GM21381 (cell line): ENCODE measurements at regions not wholly inside any gene's neighbourhood (a gene's known extent, or its start where the extent isn't known, plus 50 kb on each side); places are given as distances from the start of the nearest gene placed in this dataset.
"Not testable (repeated sequence)": the region's sequence is repeated elsewhere in the genome, so short reads cannot be mapped to it uniquely, and the experiment has no call there.

Experiments
- ATAC-seq: cut with Tn5 transposase; IDR thresholded peaks from one replicate; pipeline ENCODE4 v1.9.1; 2021; ENCODE audit warnings: mild to moderate bottlenecking, moderate library complexity; ENCODE audit not compliant: unreplicated experiment

- no peak for ATAC-seq
Observed at GRCh38 chr2:145757503-145758246, 1237.8 kb upstream of the ZEB2 start.

GRCh38 chr2:145755019-145755837 lies 1235.3 kb upstream of the ZEB2 start:
- no peak for ATAC-seq

- no peak for ATAC-seq
Observed at GRCh38 chr2:145753966-145754365, 1234.0 kb upstream of the ZEB2 start.

GRCh38 chr2:145753041-145753608 lies 1233.2 kb upstream of the ZEB2 start:
- no peak for ATAC-seq

- ATAC-seq = no peak
Observed at GRCh38 chr2:145752091-145752806, 1232.3 kb upstream of the ZEB2 start.

GRCh38 chr2:145751629-145752028 lies 1231.7 kb upstream of the ZEB2 start:
- peak; percentile 84 for ATAC-seq

- ATAC-seq = no peak
Observed at GRCh38 chr2:145751155-145751554, 1231.2 kb upstream of the ZEB2 start.

- ATAC-seq = no peak
Observed at GRCh38 chr2:145750612-145751011, 1230.7 kb upstream of the ZEB2 start.

- no peak for ATAC-seq
Observed at GRCh38 chr2:145750144-145750543, 1230.2 kb upstream of the ZEB2 start.

GRCh38 chr2:145749556-145749955 lies 1229.6 kb upstream of the ZEB2 start:
- ATAC-seq = no peak

GRCh38 chr2:145748927-145749326 lies 1229.0 kb upstream of the ZEB2 start:
- ATAC-seq = peak; percentile 59

GRCh38 chr2:145747715-145748114 lies 1227.8 kb upstream of the ZEB2 start:
- no peak for ATAC-seq

- not testable (repeated sequence) for ATAC-seq
Observed at GRCh38 chr2:145745387-145745721, 1225.4 kb upstream of the ZEB2 start.

- peak; percentile 75 for ATAC-seq
Observed at GRCh38 chr2:145744541-145745386, 1224.8 kb upstream of the ZEB2 start.

- no peak for ATAC-seq
Observed at GRCh38 chr2:145743011-145743410, 1223.1 kb upstream of the ZEB2 start.

- ATAC-seq = no peak
Observed at GRCh38 chr2:145741636-145742035, 1221.7 kb upstream of the ZEB2 start.

GRCh38 chr2:145741181-145741580 lies 1221.3 kb upstream of the ZEB2 start:
- ATAC-seq = no peak

GRCh38 chr2:145740302-145740701 lies 1220.4 kb upstream of the ZEB2 start:
- no peak for ATAC-seq

- ATAC-seq = peak; percentile 74
Observed at GRCh38 chr2:145739681-145740080, 1219.8 kb upstream of the ZEB2 start.

- ATAC-seq = no peak
Observed at GRCh38 chr2:145736871-145737270, 1217.0 kb upstream of the ZEB2 start.
